ENCODE measurements at regions not wholly inside any gene's neighbourhood (a gene's known extent, or its start where the extent isn't known, plus 50 kb on each side); places are given as distances from the start of the nearest gene placed in this dataset.
A peak's percentile ranks its signal among the peaks of the same experiment; 100 is the strongest.

DNA sequence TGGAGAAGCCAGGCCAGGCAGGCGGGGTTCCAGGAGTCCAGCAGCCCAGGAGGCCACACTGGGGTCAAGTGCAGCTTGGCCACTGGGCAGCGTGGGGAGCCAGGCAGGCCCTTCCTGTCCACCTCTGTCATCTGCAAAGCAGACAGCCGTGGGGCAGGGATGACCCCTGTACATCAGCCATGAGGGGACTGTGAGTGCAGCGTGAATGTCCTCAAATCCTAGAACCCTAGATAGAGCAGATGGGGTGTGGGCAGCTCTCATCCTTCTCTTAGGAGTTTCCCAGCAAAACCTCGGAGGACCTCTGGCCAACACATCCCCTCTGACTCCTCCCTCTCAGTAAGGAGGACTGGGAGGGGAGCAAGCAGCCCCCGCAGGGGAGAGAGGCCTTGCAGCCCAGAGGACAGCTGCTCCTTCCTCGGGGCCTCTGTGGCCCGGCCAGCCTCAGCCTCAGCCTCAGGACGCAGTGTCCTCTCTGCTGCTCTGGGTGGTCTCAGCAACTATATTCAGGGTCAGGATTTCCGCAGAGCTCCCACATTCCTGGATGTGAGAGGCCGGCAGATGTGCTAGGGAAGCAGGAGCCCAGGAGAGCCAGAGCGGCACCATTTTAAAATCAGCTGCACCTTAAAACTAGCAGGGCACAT, 820.5 kb downstream of the BRD1 start:
- Histone ChIP-seq H3K4me1 (ENCODE audit: control insufficient read depth in 2 of 2, insufficient read depth in 1 of 2, low read depth in 1 of 2, low read length in 2 of 2) (peaks cover 0 to 5% of the 10 kb centered on the region in 2 donors), H2AFZ (ENCODE audit: low read length) (no peak overlapping the region), H3K4me3 (ENCODE audit: low read length in 2 of 2) (no peak overlapping the region), H3K9me3 (replicated peaks in 1 of 2; ENCODE audit: control insufficient read depth in 2 of 2, insufficient read depth in 1 of 2, low read depth in 1 of 2, low read length in 2 of 2) (peaks cover 0 to 8% of the 10 kb centered on the region in 2 donors), H3K9ac (ENCODE audit: low read depth, low read length, poor library complexity) (no peak overlapping the region), H3K79me1 (ENCODE audit: low read depth, low read length) (no peaks in the 10 kb centered on the region), H3K27me3 (ENCODE audit: control insufficient read depth in 3 of 3, insufficient read depth in 3 of 3, low read depth in 1 of 3, low read length in 3 of 3) (no peaks in the 10 kb centered on the region), H2BK15ac (ENCODE audit: low read length) (no peak overlapping the region), H3K23ac (ENCODE audit: low read depth, low read length, poor library complexity) (no peak overlapping the region), H4K8ac (ENCODE audit: low read depth, low read length) (no peak overlapping the region), H3K36me3 (replicated peaks in 1 of 2; ENCODE audit: control insufficient read depth in 2 of 2, insufficient read depth in 2 of 2, low read length in 2 of 2) (no peaks in the 10 kb centered on the region), H2BK12ac (ENCODE audit: low read length) (no peak overlapping the region), H3K27ac (replicated peaks; ENCODE audit: low read length) (no peak overlapping the region), H3K18ac (ENCODE audit: low read length) (peak overlapping the region; percentile 70), H2AK5ac (ENCODE audit: low read depth, low read length) (no peak overlapping the region), H2BK120ac (ENCODE audit: low read depth, low read length) (no peak overlapping the region), H3K4ac (ENCODE audit: low read length) (no peak overlapping the region), H4K91ac (ENCODE audit: low read depth, low read length, poor library complexity) (no peak overlapping the region), H3K4me2 (ENCODE audit: insufficient read depth, low read length, poor library complexity, severe bottlenecking) (no peak overlapping the region), H3K14ac (ENCODE audit: low read length) (no peak overlapping the region), H2BK5ac (ENCODE audit: low read length) (no peak overlapping the region)
- no CpG with 5 or more reads among the region's 12 CpGs for WGBS, 2 donors (ENCODE audit: extremely low coverage in 2 of 2, insufficient read length in 2 of 2, insufficient replicate concordance in 1 of 2)
- DNase-seq (ENCODE audit: low spot score), result no peak

DNA sequence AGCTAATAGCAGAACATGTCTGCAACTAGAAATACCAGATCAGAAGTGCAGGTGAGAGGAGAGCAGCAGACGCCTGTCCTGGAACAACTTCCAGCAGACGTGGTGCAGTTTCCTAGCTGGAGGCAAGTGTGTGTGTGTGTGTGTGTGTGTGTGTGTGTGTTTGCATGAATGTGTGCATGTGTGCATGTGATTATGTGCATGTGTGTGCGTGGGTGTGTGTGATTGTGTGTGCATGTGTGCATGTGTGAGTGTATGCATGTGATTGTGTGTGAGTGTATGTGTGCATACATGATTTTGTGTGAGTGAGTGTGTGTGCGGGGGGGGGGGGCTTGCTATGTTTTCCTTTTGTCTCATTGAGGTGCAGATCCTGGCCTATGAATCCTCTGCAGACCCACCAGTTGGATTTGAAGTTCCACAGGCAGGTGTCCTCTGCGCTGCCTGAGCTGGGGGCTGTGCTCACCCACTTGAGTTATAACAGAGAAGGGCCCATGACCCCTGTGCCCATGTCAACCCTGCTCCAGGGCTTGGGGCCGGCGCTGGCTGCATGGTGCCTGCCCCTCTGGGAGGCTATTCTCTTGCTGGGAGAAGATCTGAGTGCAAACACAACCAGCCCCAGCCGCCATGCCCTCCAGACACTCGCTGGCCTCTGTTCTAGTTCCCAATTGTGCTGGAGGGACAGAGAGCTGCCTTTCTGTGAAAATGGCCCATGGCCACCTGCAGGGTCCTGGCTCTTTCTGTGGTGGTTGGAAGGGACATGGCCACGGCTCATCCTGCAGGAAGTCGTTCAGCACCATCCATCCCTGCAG, 821.3 kb downstream of the BRD1 start:
- no peak overlapping the region for H2BK120ac ChIP-seq (ENCODE audit: low read depth, low read length)
- H3K9me3 ChIP-seq (replicated peaks in 1 of 2; ENCODE audit: control insufficient read depth in 2 of 2, insufficient read depth in 1 of 2, low read depth in 1 of 2, low read length in 2 of 2), result peaks cover 0 to 9% of the 10 kb centered on the region in 2 donors
- H3K23ac ChIP-seq (ENCODE audit: low read depth, low read length, poor library complexity), result no peak overlapping the region
- no peak overlapping the region for H4K8ac ChIP-seq (ENCODE audit: low read depth, low read length)
- H2BK5ac ChIP-seq (ENCODE audit: low read length), result no peak overlapping the region
- no peaks in the 10 kb centered on the region for H3K36me3 ChIP-seq (replicated peaks in 1 of 2; ENCODE audit: control insufficient read depth in 2 of 2, insufficient read depth in 2 of 2, low read length in 2 of 2)
- no peak overlapping the region for H3K27ac ChIP-seq (replicated peaks; ENCODE audit: low read length)
- no peaks in the 10 kb centered on the region for H3K27me3 ChIP-seq (ENCODE audit: control insufficient read depth in 3 of 3, insufficient read depth in 3 of 3, low read depth in 1 of 3, low read length in 3 of 3)
- peak overlapping the region; percentile 50 for H3K9ac ChIP-seq (ENCODE audit: low read depth, low read length, poor library complexity)
- H4K91ac ChIP-seq (ENCODE audit: low read depth, low read length, poor library complexity), result no peak overlapping the region
- no peaks in the 10 kb centered on the region for H3K79me1 ChIP-seq (ENCODE audit: low read depth, low read length)
- peak overlapping the region; percentile 75 for H3K14ac ChIP-seq (ENCODE audit: low read length)
- DNase-seq (ENCODE audit: low spot score), result no peak
- H3K4ac ChIP-seq (ENCODE audit: low read length), result no peak overlapping the region
- peaks cover 0 to 3% of the 10 kb centered on the region in 2 donors for H3K4me1 ChIP-seq (ENCODE audit: control insufficient read depth in 2 of 2, insufficient read depth in 1 of 2, low read depth in 1 of 2, low read length in 2 of 2)
- no peak overlapping the region for H3K4me3 ChIP-seq (ENCODE audit: low read length in 2 of 2)
- no peak overlapping the region for H3K4me2 ChIP-seq (ENCODE audit: insufficient read depth, low read length, poor library complexity, severe bottlenecking)
- no peak overlapping the region for H2AK5ac ChIP-seq (ENCODE audit: low read depth, low read length)
- no CpG with 5 or more reads among the region's 11 CpGs for WGBS, 2 donors (ENCODE audit: extremely low coverage in 2 of 2, insufficient read length in 2 of 2, insufficient replicate concordance in 1 of 2)
- H2AFZ ChIP-seq (ENCODE audit: low read length), result no peak overlapping the region
- H2BK15ac ChIP-seq (ENCODE audit: low read length), result no peak overlapping the region
- H2BK12ac ChIP-seq (ENCODE audit: low read length), result no peak overlapping the region
- peak overlapping the region; percentile 70 for H3K18ac ChIP-seq (ENCODE audit: low read length)

DNA sequence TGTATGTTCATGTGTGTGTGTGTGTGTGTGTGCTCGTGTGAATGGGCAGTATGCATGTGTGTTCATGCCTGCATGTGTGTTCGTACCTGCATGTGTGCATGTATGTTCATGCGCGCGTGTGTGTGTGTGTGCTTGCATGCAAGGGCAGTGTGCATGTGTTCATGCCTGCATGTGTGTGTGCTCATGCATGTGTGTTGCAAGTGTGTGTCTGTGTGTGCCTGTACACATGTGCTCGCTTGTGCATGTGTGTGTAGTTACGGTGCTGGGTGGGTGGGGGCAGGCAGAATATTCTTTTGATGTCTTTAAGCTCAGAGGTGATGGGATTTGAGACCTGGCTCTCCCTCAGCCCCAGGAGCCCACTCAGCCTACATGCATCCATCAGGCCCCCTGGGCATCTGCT, 822.1 kb downstream of the BRD1 start:
- Histone ChIP-seq H3K9ac (ENCODE audit: low read depth, low read length, poor library complexity) (peak overlapping the region; percentile 70), H3K4ac (ENCODE audit: low read length) (no peak overlapping the region), H4K91ac (ENCODE audit: low read depth, low read length, poor library complexity) (no peak overlapping the region), H2BK120ac (ENCODE audit: low read depth, low read length) (no peak overlapping the region), H3K79me1 (ENCODE audit: low read depth, low read length) (no peaks in the 10 kb centered on the region), H3K27me3 (ENCODE audit: control insufficient read depth in 3 of 3, insufficient read depth in 3 of 3, low read depth in 1 of 3, low read length in 3 of 3) (no peaks in the 10 kb centered on the region), H3K14ac (ENCODE audit: low read length) (peak overlapping the region; percentile 61), H3K23ac (ENCODE audit: low read depth, low read length, poor library complexity) (peak overlapping the region; percentile 20), H3K4me1 (ENCODE audit: control insufficient read depth in 2 of 2, insufficient read depth in 1 of 2, low read depth in 1 of 2, low read length in 2 of 2) (peaks cover 0 to 3% of the 10 kb centered on the region in 2 donors), H4K8ac (ENCODE audit: low read depth, low read length) (no peak overlapping the region), H3K36me3 (replicated peaks in 1 of 2; ENCODE audit: control insufficient read depth in 2 of 2, insufficient read depth in 2 of 2, low read length in 2 of 2) (no peaks in the 10 kb centered on the region), H3K4me3 (ENCODE audit: low read length in 2 of 2) (peak overlapping the region in 1 of 2 donors; percentile 66), H2BK5ac (ENCODE audit: low read length) (no peak overlapping the region), H2AK5ac (ENCODE audit: low read depth, low read length) (no peak overlapping the region), H3K18ac (ENCODE audit: low read length) (no peak overlapping the region), H2AFZ (ENCODE audit: low read length) (no peak overlapping the region), H2BK15ac (ENCODE audit: low read length) (no peak overlapping the region), H3K9me3 (replicated peaks in 1 of 2; ENCODE audit: control insufficient read depth in 2 of 2, insufficient read depth in 1 of 2, low read depth in 1 of 2, low read length in 2 of 2) (peaks cover 0 to 9% of the 10 kb centered on the region in 2 donors), H2BK12ac (ENCODE audit: low read length) (no peak overlapping the region), H3K27ac (replicated peaks; ENCODE audit: low read length) (no peak overlapping the region), H3K4me2 (ENCODE audit: insufficient read depth, low read length, poor library complexity, severe bottlenecking) (no peak overlapping the region)
- no peak for DNase-seq (ENCODE audit: low spot score)
- WGBS, 2 donors (ENCODE audit: extremely low coverage in 2 of 2, insufficient read length in 2 of 2, insufficient replicate concordance in 1 of 2), result no CpG with 5 or more reads among the region's 7 CpGs
